ENCODE measurements at regions not wholly inside any gene's neighbourhood (a gene's known extent, or its start where the extent isn't known, plus 50 kb on each side); places are given as distances from the start of the nearest gene placed in this dataset.
"Not testable (repeated sequence)": the region's sequence is repeated elsewhere in the genome, so short reads cannot be mapped to it uniquely, and the experiment has no call there.

- H3K4me3 ChIP-seq, result no peak overlapping the region
- 36% methylated on average over 18 of the region's 18 CpGs for WGBS
- no peaks in the 10 kb centered on the region for H3K9me3 ChIP-seq
- H3K27ac ChIP-seq, result peak overlapping the region; percentile 80 to 81
- TF ChIP-seq CTCF (IDR thresholded peaks at IDR 0.05) (no peak), POLR2A (IDR thresholded peaks at IDR 0.05) (no peak), POLR2AphosphoS5 (IDR thresholded peaks at IDR 0.05) (peak; percentile 79)
- intact Hi-C loops (cut with DNase I), result loop anchor here (5.0 kb wide), 1 partner anchor 94 kb away; the partner anchor contains the start of gene ERRFI1
- no peaks in the 10 kb centered on the region for H3K27me3 ChIP-seq (replicated peaks; ENCODE audit: insufficient read depth)
- no peaks in the 10 kb centered on the region for H3K36me3 ChIP-seq
- H3K4me1 ChIP-seq (replicated peaks), result no peaks in the 10 kb centered on the region
- DNase-seq (ENCODE audit: low spot score), result peak; percentile 78
Measured at GRCh38 chr1:8121261-8122159, 95.4 kb upstream of the ERRFI1 start.

- H3K36me3 ChIP-seq, result no peaks in the 10 kb centered on the region
- WGBS, result 7% methylated on average over 10 of the region's 10 CpGs
- H3K27me3 ChIP-seq (replicated peaks; ENCODE audit: insufficient read depth), result no peaks in the 10 kb centered on the region
- H3K4me1 ChIP-seq (replicated peaks), result no peaks in the 10 kb centered on the region
- peak overlapping the region; percentile 80 to 81 for H3K27ac ChIP-seq
- H3K4me3 ChIP-seq, result no peak overlapping the region
- no peak for TF ChIP-seq CTCF (IDR thresholded peaks at IDR 0.05)
- TF ChIP-seq POLR2A (IDR thresholded peaks at IDR 0.05), result no peak
- peak; percentile 23 for TF ChIP-seq POLR2AphosphoS5 (IDR thresholded peaks at IDR 0.05)
- DNase-seq (ENCODE audit: low spot score), result peak; percentile 56
- intact Hi-C loops (cut with DNase I), result loop anchor here (5.0 kb wide), 1 partner anchor 93 kb away; the partner anchor contains the start of gene ERRFI1
- no peaks in the 10 kb centered on the region for H3K9me3 ChIP-seq
Measured at GRCh38 chr1:8120693-8121260, 94.7 kb upstream of the ERRFI1 start.

- H3K27me3 ChIP-seq (replicated peaks; ENCODE audit: insufficient read depth); H3K4me3 ChIP-seq; DNase-seq (ENCODE audit: low spot score); H3K4me1 ChIP-seq (replicated peaks); H3K36me3 ChIP-seq; H3K9me3 ChIP-seq: not testable (repeated sequence)
- intact Hi-C loops (cut with DNase I), result loop anchor here (5.0 kb wide), 2 partner anchors 41 to 84 kb away; no protein-coding TSS in a partner anchor
- peak overlapping the region; percentile 74 to 80 for H3K27ac ChIP-seq
- 77% methylated on average over 6 of the region's 6 CpGs for WGBS
Measured at GRCh38 chr1:8118736-8119135, 92.6 kb upstream of the ERRFI1 start.

GRCh38 chr1:8118031-8118451 is 91.9 kb upstream of the ERRFI1 start:
- no peak for DNase-seq (ENCODE audit: low spot score)
- Histone ChIP-seq H3K27me3 (replicated peaks; ENCODE audit: insufficient read depth) (no peaks in the 10 kb centered on the region), H3K9me3 (no peaks in the 10 kb centered on the region), H3K4me3 (no peak overlapping the region), H3K27ac (peak overlapping the region; percentile 42 to 74), H3K4me1 (replicated peaks) (no peaks in the 10 kb centered on the region), H3K36me3 (no peaks in the 10 kb centered on the region)
- intact Hi-C loops (cut with DNase I), result loop anchor here (5.0 kb wide), 2 partner anchors 41 to 84 kb away; no protein-coding TSS in a partner anchor
- no peak for TF ChIP-seq POLR2AphosphoS5 (IDR thresholded peaks at IDR 0.05)
- TF ChIP-seq CTCF (IDR thresholded peaks at IDR 0.05), result no peak
- no peak for TF ChIP-seq POLR2A (IDR thresholded peaks at IDR 0.05)
- WGBS, result 88% methylated on average over 7 of the region's 7 CpGs

GRCh38 chr1:8116894-8117264 is 90.8 kb upstream of the ERRFI1 start:
- 36% methylated on average over 6 of the region's 6 CpGs for WGBS
- H3K27ac ChIP-seq, result peak overlapping the region; percentile 42 to 74
- no peaks in the 10 kb centered on the region for H3K27me3 ChIP-seq (replicated peaks; ENCODE audit: insufficient read depth)
- H3K9me3 ChIP-seq, result no peaks in the 10 kb centered on the region
- H3K36me3 ChIP-seq, result no peaks in the 10 kb centered on the region
- no peak for TF ChIP-seq POLR2AphosphoS5 (IDR thresholded peaks at IDR 0.05)
- no peak for TF ChIP-seq POLR2A (IDR thresholded peaks at IDR 0.05)
- no peak for TF ChIP-seq CTCF (IDR thresholded peaks at IDR 0.05)
- DNase-seq (ENCODE audit: low spot score), result no peak
- intact Hi-C loops (cut with DNase I), result loop anchor here (5.0 kb wide), 2 partner anchors 40 to 85 kb away; no protein-coding TSS in a partner anchor
- H3K4me3 ChIP-seq, result no peak overlapping the region
- H3K4me1 ChIP-seq (replicated peaks), result no peaks in the 10 kb centered on the region

Data from prostate gland (tissue), 2 donors.